Hematopoietic multipotent progenitor cell treated with erythropoietin and hydrocortisone succinate and interleukin-3 and kit ligand, for 4 days (in vitro differentiated cells): ENCODE measurements at regions not wholly inside any gene's neighbourhood (a gene's known extent, or its start where the extent isn't known, plus 50 kb on each side); places are given as distances from the start of the nearest gene placed in this dataset.
"Not testable (repeated sequence)": the region's sequence is repeated elsewhere in the genome, so short reads cannot be mapped to it uniquely, and the experiment has no call there.

Experiments used
- DNase-seq: peaks from one replicate; pipeline ENCODE4 v3.0.0-alpha.2; 2015

GRCh38 chr6:85071845-85072244 lies 307.4 kb upstream of the TBX18 start:
- not testable (repeated sequence) for DNase-seq

- DNase-seq: no peak
Measured at GRCh38 chr6:85069577-85069976, 305.2 kb upstream of the TBX18 start.

GRCh38 chr6:85068221-85068620 lies 303.8 kb upstream of the TBX18 start:
- no peak for DNase-seq

GRCh38 chr6:85066266-85066665 lies 301.9 kb upstream of the TBX18 start:
- DNase-seq: no peak

- DNase-seq: no peak
Measured at GRCh38 chr6:85065831-85066230, 301.4 kb upstream of the TBX18 start.

- no peak for DNase-seq
Measured at GRCh38 chr6:85063611-85064010, 299.2 kb upstream of the TBX18 start.

- DNase-seq: no peak
Measured at GRCh38 chr6:85062884-85063283, 298.5 kb upstream of the TBX18 start.

- no peak for DNase-seq
Measured at GRCh38 chr6:85058806-85059205, 294.4 kb upstream of the TBX18 start.

- DNase-seq: no peak
Measured at GRCh38 chr6:85050149-85050548, 285.8 kb upstream of the TBX18 start.

- no peak for DNase-seq
Measured at GRCh38 chr6:85049282-85049681, 284.9 kb upstream of the TBX18 start.

- DNase-seq: no peak
Measured at GRCh38 chr6:85047818-85048217, 283.4 kb upstream of the TBX18 start.

- DNase-seq: not testable (repeated sequence)
Measured at GRCh38 chr6:85045767-85046166, 281.4 kb upstream of the TBX18 start.

GRCh38 chr6:85044361-85044760 lies 280.0 kb upstream of the TBX18 start:
- no peak for DNase-seq

- peak; percentile 15 for DNase-seq
Measured at GRCh38 chr6:85041376-85041775, 277.0 kb upstream of the TBX18 start.

- DNase-seq: no peak
Measured at GRCh38 chr6:85037221-85037620, 272.8 kb upstream of the TBX18 start.

- DNase-seq: no peak
Measured at GRCh38 chr6:85035766-85036165, 271.4 kb upstream of the TBX18 start.

GRCh38 chr6:85033547-85033946 lies 269.1 kb upstream of the TBX18 start:
- DNase-seq: no peak

GRCh38 chr6:85026021-85026420 lies 261.6 kb upstream of the TBX18 start:
- no peak for DNase-seq

GRCh38 chr6:85023721-85024120 lies 259.3 kb upstream of the TBX18 start:
- no peak for DNase-seq

GRCh38 chr6:85017352-85017751 lies 253.0 kb upstream of the TBX18 start:
- DNase-seq: no peak

GRCh38 chr6:85016726-85017125 lies 252.3 kb upstream of the TBX18 start:
- no peak for DNase-seq

GRCh38 chr6:85015396-85015990 lies 251.1 kb upstream of the TBX18 start:
- DNase-seq: peak; percentile 60

GRCh38 chr6:85010865-85011264 lies 246.5 kb upstream of the TBX18 start:
- no peak for DNase-seq

- DNase-seq: no peak
Measured at GRCh38 chr6:85008296-85009009, 244.1 kb upstream of the TBX18 start.

- no peak for DNase-seq
Measured at GRCh38 chr6:85006362-85006761, 242.0 kb upstream of the TBX18 start.
